CD4-positive, alpha-beta T cell treated with Interleukin-4 for 1 hour (primary cell): ENCODE measurements at regions not wholly inside any gene's neighbourhood (a gene's known extent, or its start where the extent isn't known, plus 50 kb on each side); places are given as distances from the start of the nearest gene placed in this dataset.
"Not testable (repeated sequence)": the region's sequence is repeated elsewhere in the genome, so short reads cannot be mapped to it uniquely, and the experiment has no call there.

ENCODE experiments used
- DNase-seq, 2 donors: peaks; one replicate each; pipeline ENCODE4 v3.0.0-alpha.2; 2020 to 2022

DNA sequence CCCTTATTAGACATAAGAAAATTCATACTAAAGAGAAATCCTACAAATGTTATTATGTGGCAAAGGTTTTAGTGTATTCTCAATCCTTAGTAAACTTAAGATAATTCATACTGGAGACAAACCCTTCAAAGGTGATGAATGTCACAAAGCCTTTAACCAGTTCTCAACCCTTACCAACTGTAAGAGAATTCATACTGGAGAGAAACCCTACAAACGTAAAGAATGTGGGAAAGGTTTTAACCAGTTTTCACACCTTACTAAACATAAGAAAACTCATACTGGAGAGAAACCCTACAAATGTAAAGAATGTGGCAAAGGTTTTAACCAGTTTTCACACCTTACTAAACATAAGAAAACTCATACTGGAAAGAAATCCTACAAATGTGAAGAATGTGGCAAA lies 93.2 kb downstream of the ZNF680 start:
- DNase-seq: no peak

DNA sequence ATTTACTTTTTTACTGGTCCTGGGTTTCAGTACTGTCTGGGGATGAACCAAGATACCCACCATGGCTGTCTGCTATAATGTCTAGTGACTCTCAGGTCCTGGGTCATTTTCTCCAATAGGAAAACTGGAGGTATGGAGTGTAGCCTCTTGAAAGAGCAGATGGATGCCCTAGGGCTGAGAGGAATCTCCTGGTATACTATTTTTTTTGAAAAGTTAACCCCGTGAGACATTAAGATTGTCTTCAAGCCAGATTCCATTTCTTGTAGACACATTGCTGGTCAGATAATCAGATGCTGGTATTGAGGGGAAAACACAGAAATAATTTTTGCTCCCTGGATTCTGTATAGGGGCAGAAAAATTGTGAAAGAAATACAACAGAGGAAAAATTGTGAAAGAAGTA lies 97.3 kb downstream of the ZNF680 start:
- DNase-seq: no peak

DNA sequence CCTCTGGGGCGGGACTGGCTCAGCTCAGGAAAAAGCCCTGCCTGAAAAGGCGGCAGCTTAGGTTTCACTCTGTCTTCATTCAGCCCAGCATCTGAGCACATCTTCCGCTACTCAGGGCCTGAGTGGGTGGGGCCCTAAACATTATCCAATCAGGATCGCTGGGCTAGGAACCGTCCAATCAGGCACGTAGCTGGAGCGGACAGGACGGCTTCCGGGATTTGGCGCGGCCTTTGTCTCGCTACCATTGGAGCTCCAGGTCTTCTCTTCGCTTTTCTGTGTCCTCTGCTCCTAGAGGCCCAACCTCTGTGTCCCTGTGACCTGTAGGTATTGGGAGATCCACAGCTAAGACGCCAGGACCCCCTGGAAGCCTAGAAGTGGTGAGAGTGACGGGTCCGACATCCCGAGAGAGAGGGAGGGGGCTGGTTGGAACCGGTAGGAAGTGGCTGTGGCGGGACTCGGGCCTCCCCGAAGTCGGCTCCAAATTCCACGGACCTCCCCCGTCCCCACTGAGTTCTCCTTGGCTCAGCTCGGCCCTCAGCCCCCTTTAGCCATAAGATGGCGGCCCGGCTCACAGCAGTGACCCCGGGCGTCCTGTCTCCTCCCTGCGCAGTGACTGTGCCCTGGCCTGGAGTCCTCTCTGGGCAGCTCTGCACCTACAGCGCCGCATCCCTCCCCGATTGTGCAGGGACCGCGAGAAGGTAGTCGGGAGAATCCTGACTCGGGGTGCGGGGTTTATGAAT lies 99.1 kb downstream of the ZNF680 start:
- peak; percentile 20 to 32 for DNase-seq

DNA sequence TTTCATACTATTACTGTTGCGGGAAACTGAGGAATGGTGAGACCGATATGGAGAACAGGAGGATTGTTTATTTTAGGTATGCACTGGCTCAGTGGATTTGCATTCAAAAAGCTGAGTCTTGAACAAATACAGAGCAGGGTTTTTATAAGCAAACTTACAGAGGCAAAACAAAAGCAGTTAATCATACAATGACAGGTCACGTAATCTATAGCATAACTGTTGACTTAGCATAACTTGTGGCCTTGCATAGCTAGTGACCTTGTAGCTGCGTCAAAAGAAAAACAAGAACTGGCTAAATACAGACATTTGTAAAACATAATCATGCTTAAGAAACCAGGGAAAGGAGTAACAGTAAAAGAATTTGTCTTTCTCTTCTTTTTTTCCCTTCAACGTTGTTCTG lies 103.0 kb downstream of the ZNF680 start:
- DNase-seq: not testable (repeated sequence)

DNA sequence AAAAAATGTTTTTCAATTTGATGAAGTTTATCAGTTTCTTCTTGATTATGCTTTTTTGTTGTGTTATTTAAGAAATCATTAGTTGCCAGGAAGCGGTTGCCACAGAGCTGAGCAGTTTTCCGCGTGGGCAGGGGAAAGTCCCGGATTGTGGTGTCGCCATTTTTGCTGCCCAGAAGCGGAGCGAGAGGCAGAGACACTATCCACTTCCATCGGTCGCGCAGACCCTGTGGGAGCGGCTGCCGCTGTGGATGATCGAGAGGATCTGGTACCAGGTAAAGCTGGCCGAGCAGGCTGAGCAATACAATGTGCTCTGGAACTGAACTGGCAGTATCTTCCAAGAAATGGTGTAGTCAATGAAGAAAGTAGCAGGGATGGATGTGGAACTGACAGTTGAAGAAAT lies 119.8 kb downstream of the ZNF736 start:
- DNase-seq: no peak

DNA sequence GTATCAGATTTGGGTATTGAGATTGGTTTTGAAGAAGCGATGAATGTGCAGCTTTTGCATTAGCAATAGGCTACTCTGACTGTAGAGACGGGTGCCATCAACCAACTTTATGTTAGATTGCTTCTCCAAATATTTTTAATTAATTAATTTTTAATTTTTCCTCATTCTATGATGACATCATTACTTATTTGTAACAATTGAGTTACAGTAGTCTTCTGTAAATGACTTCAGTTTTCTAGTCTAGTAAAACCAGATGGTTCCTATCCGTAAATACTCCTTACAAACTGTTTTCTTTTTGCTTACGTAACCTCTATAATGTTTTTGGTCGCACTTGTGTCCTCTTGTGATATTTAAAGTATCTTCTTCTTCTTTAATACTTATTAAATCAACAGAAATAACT lies 118.1 kb downstream of the ZNF736 start:
- DNase-seq: no peak

DNA sequence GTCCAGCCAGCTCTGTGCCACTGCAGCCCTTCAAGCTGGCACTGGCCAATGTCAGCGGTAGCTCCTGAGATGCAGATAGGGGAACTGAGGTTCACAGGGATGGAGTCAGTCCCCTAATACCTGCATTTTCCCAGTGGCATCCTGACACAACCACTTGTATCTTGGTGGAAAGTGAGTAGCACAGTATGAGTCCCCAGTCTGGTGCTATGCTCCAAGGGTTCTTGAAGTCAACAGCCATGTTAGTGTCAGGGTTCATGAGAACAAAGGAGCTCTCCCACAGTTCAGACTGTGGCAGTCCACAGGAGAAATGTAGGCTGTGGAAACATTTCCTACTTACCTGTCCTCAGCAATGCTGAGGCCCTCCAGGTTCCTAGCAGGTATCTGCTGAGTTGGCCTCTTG lies 115.5 kb downstream of the ZNF736 start:
- no peak for DNase-seq

DNA sequence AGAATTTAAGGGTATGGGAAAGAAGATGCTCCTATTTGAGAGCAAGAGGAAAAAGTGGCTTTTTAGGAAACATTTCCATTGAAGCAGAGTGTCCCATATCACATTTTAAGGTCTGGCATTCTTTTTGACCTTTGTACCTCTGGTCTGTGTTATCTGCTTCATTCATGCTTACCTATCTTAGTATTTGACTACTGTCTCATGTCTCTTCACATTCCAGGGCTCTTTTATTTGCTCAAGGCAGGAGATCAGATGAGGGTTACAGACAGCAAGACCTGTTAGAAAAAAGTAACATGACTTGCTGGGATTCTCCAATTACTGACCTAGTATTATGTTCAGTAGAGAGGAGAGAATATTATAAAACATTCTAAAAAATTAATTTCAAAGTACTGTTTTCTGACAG lies 111.7 kb downstream of the ZNF736 start:
- DNase-seq: not testable (repeated sequence)

DNA sequence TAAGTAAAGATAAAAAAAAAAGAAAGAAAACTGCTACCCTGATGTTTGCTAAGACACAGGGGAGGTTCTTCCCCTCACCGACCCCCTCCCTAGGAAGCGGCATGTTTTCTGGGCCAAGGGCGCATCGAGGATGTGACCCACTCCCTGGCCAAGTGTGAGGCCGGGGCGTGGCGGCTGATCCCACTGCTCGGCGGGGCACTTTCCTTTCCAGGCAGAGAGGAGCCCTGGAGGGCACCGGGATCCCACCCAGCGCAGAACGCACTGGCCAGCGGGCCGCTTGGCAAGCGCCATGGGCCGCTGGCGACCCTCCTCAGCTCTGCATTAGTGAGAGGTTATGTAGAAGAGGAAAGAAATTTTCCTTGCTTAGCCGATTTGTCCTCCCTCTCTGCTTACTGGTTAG lies 93.4 kb downstream of the ZNF736 start:
- no peak for DNase-seq
